GM19240 (cell line): ENCODE measurements at regions not wholly inside any gene's neighbourhood (a gene's known extent, or its start where the extent isn't known, plus 50 kb on each side); places are given as distances from the start of the nearest gene placed in this dataset.

Experiments
- DNase-seq: peaks from one replicate; pipeline ENCODE4 v3.0.0; 2011; ENCODE audit warnings: low spot score; ENCODE audit not compliant: insufficient read length

DNA sequence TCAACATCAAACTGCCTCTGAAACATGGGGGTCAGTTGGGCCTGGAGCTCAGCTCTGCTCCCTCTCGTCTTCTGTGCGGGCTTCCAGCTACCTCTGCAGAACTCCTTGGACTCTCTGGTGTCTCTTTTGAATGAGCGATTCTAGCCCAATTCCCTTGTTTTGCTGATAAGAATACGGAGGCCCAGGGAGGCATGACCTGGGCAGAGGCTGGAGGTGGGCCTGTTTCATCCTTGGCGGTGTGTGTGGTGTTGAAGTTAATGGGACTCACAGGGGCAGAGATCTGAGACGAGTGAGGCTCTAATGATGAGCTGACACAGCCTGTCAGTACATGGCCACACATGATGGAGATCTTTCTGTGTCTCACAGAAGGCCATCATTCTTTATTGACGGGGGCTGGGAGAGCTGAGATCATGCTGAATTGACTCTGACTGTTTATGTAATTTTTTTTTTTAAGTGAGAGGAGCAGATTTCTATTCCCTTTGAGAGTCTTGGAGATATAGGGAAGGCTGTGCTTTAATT is 134.5 kb downstream of the URB2 start:
- DNase-seq = no peak

DNA sequence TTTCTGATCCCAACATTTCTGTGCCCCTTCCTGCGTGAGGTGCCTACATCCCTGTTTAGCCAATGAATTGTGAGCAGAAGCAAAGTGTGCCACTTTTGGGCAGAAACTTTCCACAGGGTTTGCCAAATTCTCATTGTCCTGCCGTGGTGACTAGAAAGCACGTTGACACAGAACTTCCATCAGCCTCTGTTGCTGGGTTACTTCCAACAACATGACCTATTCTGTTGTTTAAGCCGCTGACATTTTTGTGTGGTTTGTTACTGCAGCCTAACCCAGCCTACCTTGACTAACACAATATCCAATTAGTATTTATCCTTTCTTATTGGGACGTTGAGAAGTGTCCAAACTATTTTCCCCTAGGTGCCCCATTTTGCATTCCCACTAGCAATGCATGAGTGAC is 136.8 kb downstream of the URB2 start:
- DNase-seq = no peak

DNA sequence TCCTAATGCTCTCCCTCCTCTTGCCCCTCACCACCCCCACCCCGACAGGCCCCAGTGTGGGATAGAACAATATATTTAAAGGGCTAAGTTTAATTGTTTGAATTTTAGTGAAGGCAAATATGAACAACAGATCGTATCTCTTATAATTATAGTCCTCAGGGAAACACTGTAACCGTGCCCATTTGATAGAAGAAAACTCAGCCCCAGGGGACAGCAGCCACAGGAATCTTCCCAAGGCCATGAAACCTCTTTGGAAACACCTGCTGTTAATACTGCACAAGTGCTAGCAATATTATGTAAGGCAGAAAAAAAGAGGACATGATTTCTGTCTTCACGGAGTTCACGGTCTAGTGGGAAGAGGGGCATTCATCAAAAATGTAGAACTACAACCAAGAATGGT is 142.2 kb downstream of the URB2 start:
- DNase-seq = no peak

- no peak for DNase-seq
Measured at GRCh38 chr1:229769006-229769405, 143.0 kb downstream of the URB2 start.

DNA sequence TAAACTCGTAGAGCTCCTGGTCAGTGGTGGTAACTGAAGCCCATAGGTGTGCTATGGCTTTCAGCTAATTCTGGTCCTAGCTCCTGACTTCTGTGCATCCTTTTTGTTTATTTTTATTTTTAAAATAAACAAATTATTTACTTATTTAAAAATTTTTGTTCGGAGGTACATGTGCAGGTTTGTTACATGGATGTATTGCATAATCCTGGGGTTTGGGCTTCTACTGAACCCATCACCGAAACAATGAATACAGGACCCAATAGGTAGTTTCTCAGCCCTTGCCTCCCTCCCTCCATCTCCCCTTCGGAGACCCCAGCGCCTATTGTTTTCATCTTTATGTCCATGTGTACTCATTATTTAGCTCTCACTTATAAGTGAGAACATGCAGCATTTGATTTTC is 143.8 kb downstream of the URB2 start:
- no peak for DNase-seq

DNA sequence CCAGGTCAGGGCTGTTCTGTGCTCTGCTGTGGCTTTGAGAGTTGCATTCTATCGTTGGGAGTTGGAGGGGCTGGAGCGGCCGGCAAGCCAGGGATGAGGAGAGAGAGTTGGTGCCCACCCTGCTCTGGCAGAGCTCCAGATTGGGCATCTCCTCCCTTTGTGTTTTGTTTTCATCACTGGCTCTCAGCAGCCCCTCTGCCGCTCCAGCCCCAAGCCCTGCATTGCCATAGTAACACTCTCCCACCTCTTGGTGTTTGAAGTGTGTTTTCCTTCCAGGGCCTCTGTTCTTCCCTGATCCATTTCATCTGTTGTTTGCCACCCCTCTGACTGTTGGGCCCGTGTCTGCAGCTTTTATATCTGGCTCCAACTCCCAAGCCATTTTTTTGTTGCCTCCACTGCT is 152.7 kb downstream of the URB2 start:
- no peak for DNase-seq

GRCh38 chr1:229781453-229781852 is 155.4 kb downstream of the URB2 start:
- DNase-seq = no peak

GRCh38 chr1:229782469-229782868 is 156.4 kb downstream of the URB2 start:
- DNase-seq = no peak

DNA sequence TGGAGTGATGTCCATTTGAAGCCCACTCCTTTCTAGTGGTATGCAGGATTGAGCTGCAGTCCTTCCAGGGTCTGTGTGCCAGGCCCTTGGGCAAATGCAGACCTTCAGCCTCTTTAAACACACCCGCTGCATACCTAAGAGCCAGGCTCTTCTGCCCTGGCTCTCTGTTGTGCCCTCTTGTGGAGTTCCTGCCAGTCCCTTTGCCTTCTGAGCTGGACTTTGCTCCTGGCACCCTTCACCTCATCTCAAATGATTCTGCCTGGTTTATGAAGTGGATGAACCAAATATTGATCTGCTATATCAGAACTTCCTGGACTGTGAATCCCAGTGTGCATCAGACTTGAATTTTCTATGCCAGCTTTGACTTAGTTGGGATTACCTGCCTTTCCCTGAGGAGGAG is 158.8 kb downstream of the URB2 start:
- DNase-seq = no peak

GRCh38 chr1:229786974-229787610 is 161.0 kb downstream of the URB2 start:
- DNase-seq = no peak

DNA sequence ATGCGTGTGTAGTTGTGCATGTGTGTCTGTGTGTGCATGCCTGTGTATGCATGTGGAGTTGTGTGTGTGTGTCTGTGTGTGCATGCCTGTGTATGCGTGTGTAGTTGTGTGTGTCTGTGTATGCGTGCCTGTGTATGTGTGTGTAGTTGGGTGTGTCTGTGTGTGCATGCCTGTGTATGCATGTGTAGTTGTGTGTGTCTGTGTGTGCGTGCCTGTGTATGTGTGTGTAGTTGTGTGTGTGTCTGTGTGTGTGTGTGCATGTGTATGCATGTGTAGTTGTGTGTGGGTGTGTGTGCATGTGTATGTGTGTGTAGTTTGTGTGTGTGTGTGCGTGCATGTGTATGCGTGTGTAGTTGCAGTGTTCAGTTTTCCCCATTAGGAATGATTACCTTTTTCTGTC is 162.0 kb downstream of the URB2 start:
- no peak for DNase-seq

DNA sequence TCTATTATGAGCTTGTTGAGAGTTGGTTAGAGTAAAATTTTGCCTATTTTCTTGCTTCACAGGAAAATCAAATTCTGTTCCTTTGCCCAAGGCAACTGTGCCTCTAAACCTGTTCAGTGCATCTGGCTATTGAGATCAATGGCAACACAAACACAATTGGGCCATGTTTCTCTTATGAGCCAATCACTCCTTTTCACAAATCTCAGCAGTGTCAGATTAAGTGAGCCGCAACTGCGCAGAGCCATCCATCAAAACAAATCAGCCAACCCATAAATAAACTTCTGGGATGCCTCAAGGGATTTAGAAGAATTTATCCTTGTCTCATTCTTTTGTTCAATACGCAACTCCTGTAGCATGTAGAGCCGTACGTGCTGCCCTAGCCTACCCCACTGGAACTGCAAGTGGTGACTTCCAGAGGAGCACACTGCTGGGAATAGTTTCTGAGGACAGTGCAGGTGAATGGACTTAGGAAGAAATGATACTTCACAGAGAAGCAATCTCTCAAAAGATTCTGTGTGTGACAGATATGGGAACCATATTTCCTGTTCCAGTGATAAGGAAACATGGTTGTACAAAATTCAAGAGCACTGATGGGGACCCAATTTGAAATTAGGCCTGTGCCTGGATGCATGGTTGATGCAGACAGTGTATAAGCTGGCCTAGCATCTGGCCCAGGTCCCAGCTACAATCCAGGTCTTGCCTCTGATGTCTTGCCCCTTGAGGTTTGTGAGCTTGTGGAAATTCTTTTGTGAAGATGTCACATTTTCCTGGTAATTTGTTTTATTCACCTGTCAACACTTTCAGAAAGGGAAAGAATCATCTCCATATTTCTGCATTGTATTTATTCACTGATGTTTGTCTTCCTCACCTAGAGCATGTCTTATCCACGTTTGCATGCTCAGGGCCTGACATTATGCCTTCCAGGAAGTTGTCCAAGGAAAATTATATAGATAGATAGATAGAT is 166.2 kb downstream of the URB2 start:
- no peak for DNase-seq

- DNase-seq = no peak
Measured at GRCh38 chr1:229793488-229793887, 167.4 kb downstream of the URB2 start.

DNA sequence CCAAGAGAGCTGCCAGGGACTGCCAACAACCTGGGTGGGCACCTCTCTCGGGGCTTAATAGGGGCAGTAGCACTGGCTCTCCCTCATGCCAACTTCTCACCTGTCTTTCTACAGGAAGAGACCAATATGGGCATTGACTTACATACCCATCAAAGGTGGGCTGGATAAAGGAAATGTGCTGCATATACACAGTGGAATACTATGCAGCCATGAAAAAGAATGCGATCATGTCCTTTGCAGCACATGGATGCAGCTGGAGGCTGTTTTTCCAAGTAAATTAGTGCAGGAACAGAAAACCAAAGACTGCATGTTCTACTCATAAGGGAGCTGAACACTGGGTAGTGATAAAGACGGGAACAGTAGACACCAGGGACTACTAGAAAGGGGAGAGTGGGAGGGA is 172.5 kb downstream of the URB2 start:
- no peak for DNase-seq

DNA sequence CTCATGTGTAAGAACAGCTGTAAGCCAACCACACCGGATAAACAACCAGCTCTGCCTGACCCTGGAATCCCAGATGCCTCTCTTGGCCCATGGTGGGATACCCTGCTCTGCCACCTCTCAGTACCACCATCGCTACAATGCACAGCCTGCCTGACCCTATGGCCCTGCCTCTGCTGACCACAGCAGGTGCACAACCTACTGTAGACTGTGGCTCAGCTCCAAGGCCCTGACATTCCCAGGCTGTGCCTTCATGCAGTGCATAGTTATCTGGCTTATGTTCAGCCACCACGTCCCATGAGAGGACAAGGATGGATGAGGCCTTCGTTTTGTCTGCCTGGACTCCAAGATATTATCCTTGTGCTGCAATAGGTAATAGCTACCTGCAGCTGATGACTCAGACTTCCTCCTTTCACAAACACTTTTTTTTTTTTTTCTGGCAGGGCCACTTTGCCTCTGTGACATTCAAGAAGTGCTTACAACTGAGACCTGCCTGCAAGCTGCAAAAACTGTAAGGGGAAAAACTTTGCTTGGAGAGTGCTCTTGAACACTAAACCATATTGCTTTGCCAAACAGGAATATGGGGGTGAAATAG is 177.7 kb downstream of the URB2 start:
- no peak for DNase-seq

DNA sequence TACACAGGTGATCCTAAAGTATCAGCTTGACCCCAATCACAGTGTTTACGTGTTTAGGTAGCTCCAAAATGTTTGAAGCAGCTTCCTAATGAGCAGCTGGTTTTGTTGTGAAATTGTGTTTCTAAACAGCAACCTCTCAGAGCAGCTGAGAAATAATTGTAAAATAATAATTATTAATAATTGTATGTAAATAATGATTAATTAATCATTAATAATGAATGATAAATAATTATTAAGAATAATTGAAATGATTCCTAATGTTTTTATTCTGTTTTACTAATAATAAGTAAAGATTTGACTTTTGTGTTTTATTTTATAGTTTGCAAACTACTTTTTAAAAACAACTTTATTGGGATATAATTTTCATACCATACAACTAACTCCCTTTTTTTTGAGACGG is 182.2 kb downstream of the URB2 start:
- no peak for DNase-seq

DNA sequence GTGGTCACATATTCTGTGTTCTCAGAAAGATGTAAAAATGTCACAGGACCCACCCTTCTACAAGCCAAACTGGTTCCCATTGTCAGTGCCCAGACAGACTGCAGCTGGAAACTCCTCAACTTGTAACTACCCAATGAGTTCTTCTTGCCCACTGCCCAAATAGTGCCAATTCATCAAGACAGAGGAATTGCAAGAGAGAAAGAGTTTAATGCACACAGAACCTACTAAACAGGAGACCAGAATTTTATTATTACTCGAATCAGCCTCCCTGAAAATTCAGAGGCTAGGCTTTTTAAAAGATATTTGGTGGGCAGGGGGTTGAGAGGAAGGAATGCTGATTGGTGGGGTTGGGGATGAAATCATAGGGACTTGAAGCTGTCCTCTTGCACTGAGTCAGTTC is 184.1 kb downstream of the URB2 start:
- no peak for DNase-seq

- DNase-seq = no peak
Measured at GRCh38 chr1:229810961-229811360, 184.9 kb downstream of the URB2 start.

DNA sequence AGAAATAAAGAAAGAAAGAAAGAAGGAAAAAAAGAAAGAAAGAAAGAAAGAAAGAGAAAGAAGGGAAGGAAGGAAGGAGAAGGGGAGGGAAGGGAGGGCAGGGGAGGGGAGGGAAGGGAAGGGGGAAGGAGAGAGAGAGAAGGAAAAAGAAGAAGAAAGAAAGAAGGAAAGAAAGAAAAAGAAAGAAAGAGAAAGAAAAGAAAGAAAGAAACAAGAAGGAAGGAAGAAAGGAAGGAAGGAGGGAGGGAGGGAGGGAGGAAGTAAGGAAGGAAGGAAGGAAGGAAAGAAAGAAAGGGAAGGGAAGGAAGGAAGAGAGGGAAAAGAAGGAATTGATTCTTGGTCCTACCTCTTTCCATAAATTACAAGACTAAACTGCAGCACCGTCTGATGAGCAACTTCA is 186.1 kb downstream of the URB2 start:
- no peak for DNase-seq

DNA sequence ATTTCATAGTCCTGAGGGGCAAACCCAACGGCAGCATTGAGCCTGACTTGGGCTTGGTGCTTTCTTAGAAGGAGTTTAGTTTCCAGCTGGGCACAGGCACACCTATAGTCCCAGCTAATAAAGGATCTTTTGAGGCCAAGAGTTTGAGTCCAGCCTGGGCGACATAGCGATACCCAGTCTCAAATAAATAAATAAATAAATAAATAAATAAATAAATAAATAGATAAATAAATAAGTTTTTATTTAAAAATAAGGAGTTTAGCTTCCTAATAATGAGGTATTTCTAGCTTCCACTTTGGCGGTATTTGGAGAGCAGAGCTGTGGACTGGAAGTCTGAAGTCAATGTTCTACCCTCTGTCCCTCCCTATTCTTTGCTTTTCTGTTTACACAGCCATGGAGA is 186.6 kb downstream of the URB2 start:
- DNase-seq = no peak

- DNase-seq = no peak
Measured at GRCh38 chr1:229815076-229815475, 189.0 kb downstream of the URB2 start.

DNA sequence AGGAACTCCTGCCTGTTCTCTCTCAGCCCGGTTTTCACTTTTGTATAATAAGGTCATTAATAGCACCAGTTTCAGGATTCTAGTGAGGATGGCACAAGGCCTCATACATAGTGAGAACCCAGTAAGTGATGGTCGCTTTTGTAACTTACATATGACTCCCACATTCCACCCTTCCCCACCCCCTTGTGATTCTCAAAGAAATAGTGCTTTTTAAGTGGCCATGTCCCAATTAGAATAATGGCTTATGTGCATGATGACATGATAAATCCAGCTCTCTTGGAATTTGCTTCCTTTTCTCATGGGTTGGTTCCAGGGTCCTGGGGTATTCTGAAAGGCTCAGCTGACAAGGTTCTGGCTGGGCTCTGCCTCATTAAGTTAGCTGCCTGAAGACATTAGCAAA is 189.9 kb downstream of the URB2 start:
- DNase-seq = no peak
